HG02885 (cell line): ENCODE measurements at regions not wholly inside any gene's neighbourhood (a gene's known extent, or its start where the extent isn't known, plus 50 kb on each side); places are given as distances from the start of the nearest gene placed in this dataset.
"Not testable (repeated sequence)": the region's sequence is repeated elsewhere in the genome, so short reads cannot be mapped to it uniquely, and the experiment has no call there.

Experiments used
- ATAC-seq: cut with Tn5 transposase; IDR thresholded peaks from one replicate; pipeline ENCODE4 v1.9.1; 2021; ENCODE audit warnings: mild to moderate bottlenecking; ENCODE audit not compliant: unreplicated experiment, poor library complexity

DNA sequence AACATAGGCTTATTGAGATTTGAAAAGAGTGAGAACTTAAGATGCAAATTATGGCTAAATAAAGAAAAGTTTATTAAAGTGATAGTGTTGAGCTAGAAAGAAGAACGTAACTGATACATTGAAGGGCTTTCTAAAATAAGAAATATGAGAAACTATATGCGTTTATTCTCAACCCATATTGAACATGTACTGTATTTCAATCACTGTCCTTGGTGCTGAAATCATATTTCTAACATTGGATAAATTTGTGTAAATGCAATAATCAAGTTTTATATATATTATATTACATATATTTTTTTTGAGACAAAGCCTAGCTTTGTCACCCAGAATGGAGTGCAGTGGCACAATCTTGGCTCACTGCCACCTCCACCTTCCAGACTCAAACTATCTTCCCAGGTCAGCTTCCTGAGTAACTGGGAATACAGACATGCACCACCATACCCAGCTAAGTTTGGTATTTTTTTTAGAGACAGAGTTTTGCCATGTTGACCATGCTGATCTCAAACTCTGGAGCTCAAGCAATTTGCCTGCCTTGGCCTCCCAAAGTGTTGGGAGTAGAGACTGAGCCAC is 1065.8 kb downstream of the REEP3 start:
- no peak for ATAC-seq

GRCh38 chr10:64594072-64594471 is 1072.9 kb downstream of the REEP3 start:
- ATAC-seq: no peak

GRCh38 chr10:64598600-64598999 is 1077.4 kb downstream of the REEP3 start:
- ATAC-seq: no peak

DNA sequence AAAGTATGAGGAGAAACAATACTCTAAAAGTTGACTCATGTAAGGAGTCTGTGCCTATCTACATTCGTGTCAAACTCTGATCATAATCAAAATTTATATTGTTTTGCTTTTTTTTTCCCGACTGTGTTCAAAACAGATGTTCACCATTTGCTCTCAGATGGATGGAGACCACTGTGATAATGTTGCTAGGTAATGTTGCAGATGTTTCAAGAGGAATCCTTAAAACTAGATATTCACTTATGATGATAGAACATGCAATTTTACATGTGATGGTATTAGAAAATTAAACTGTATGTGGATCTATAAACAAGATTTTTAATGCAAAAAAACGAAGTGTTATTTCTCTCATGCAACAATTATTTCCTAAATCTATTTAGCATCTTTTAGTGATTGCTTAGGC is 1080.1 kb downstream of the REEP3 start:
- ATAC-seq: no peak

GRCh38 chr10:64617085-64617484 is 1095.9 kb downstream of the REEP3 start:
- no peak for ATAC-seq

DNA sequence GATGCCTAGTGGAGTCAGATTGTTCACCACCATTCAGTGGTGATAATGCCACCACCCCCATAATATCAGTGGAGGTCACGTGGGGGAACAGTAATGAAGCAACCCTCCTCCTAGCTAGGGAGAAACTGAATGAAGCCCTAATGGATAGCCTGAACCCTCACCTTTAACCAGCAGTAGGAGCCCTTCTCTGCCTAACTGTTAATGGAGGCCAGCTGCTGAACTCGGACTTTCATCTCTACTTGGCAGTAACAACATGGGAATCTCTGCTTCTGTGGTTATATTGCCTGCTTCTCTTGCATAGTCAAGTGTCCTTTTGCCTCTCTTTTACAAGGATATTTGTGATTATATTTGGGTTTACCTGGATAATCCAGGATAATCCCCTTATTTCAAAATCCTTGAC is 1097.9 kb downstream of the REEP3 start:
- ATAC-seq: no peak

- no peak for ATAC-seq
Observed at GRCh38 chr10:64626924-64627323, 1105.7 kb downstream of the REEP3 start.

GRCh38 chr10:64630534-64630933 is 1109.3 kb downstream of the REEP3 start:
- ATAC-seq: no peak

DNA sequence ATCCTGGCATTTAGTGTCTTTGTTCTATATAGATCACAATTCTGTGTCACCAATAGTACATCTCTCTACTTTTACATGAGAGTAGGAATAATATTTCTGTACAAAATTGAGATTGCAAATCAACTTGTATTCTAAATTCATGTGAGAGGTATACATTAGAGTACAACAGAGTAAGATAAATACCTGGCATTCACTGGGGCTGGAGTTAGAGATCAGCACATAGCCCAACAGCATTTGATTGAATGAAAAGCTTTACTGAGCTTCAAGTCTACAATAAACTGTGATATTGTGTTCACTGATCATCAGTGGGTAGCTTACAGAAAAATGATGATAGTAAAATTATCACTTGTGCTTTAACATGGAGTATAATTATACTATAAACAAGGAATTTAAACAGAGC is 1114.7 kb downstream of the REEP3 start:
- ATAC-seq: no peak

DNA sequence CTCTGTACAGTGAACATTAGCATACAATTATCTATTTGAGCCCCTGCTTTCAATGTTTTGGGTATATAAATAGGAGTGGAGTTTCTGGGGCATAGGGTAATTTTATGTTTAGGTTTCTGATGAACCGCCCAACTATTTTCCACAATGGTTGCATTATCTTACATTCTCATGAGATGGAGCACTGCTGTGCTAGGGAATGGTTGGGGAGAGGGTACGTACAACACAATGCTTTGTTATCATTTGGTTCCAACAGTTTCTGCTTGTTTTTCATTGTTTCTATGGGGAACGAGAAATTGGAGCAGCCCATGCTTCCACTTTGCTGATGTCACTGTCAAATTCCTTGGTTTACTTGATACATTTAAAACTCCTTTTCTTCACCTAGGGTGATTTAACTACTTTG is 1115.3 kb downstream of the REEP3 start:
- no peak for ATAC-seq

DNA sequence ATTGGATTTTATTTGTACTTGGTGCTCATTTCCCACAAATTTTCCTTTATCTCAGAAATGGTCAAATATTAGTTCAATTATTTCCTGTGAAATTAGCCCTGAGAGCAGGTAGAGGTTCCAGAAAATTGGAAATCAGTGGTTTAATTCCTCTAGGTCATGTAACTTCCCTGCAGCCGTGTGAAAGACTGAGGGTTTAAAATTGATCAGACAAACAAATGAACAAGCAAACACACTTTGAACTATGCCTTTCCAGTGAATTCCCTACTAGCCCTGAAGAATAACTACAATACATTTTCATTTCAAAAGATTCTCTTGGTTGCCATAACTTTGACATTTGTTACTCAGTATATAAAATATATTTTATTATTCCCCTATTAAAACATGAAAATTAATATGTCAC is 1116.7 kb downstream of the REEP3 start:
- ATAC-seq: no peak

DNA sequence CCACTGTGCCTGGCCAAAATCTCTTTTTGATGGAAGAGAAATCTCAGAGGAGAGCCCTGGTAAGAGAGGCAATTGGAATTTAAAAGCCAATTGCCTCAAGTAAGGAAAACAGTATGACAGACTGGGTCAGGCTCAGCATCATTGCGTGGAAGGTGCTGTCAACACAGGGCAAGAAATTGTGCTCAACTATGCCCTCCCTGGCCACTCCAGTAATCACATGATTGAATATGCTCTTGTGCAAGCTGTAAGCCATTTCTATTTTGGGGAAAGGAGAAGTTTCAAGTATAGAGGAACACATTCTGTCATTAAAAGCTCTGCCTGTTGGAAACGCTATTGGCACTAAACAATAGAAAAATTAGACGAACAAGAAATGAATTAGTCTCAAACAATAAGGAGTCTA is 1127.7 kb downstream of the REEP3 start:
- ATAC-seq: no peak

- ATAC-seq: no peak
Observed at GRCh38 chr10:64658528-64658927, 1137.3 kb downstream of the REEP3 start.

GRCh38 chr10:64659311-64659710 is 1138.1 kb downstream of the REEP3 start:
- ATAC-seq: no peak

- no peak for ATAC-seq
Observed at GRCh38 chr10:64682043-64682442, 1160.8 kb downstream of the REEP3 start.

DNA sequence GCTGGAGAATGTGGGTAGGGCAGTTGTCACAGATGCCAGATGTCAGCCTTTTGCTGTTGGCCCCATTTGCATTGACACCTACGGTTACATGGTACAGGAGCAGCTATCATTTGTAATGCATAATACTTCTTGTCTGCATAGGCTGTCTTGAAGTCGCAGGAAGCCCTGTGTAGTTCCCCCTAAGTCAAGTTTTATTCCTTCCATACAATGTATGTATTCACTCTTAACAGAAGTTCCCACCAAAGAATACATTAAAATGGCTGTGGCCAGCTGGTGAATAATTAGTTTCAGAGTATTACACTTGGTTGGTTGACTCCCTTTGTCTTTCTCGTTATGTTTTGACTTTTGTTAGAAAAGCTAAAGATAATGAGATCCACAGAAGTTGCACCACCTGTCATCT is 1169.0 kb downstream of the REEP3 start:
- ATAC-seq: no peak

GRCh38 chr10:64699244-64699643 is 1178.0 kb downstream of the REEP3 start:
- no peak for ATAC-seq

DNA sequence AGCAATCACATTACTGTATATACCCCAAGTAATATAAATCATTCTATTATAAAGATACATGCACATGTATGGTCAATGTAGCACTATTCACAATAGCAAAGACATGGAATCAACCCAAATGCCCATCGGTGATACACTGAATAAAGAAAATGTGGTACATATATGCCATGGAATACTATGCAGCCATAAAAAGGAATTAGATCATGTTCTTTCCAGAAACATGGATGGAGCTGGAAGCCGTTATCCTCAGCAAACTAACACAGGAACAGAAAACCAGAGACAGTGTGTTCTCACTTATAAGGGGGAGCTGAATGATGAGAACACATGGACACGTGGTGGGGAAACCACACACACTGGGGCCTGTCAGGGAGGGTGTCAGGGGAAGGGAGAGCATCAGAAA is 1180.9 kb downstream of the REEP3 start:
- not testable (repeated sequence) for ATAC-seq

DNA sequence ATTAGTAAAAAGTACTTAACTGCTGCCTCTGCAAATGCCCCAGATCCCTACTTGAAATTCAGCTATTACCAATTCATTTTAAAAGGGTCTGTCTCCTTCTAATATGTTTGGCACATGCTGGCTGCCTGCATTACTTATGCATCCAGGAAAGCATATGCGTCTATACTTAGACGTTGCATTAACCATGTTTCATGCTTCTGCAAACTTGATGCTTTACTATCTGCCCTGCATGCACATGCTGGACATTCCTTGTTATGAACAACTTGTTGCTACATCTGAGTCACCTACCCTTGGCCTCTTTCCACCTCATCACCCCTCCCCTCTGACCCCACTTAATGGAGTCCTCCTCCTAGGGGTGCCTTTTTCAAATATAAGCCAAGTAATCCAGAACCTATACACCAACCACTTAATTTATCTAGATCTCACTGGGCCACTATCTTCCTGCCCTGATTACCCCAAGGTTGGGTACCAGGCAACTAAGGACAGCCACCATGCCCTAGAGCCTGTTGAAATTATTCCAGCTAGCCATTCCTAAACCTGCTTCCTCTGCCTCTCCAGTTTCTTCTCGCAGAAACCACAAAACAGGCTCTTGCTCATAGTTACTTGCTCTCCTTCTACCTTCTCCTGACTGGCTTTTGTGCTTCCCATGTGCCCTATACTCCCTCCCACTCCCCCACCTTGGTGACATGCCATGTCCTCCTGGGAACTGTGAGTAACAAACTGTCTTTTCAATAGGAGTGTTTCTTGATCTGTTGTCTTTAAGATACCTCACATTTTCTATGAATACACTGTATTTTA is 1187.9 kb downstream of the REEP3 start:
- no peak for ATAC-seq

DNA sequence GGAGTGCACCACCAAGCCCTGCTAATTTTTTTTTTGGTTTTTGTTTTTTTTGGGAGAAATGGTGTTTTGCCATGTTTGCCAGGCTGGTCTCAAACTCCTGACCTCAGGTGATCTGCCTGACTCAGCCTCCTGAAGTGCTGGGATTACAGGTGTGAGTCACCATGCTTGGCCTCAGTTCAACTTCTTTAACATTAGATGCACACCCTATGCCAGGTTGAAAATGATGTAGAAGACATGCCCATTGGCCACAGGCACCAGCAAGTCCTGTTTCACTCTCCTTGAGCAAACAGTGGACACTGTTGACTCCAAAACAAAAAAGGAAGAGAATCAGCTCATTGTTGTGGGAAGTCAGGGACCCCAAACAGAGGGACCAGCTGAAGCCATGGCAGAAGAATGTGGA is 1205.3 kb downstream of the REEP3 start:
- no peak for ATAC-seq

DNA sequence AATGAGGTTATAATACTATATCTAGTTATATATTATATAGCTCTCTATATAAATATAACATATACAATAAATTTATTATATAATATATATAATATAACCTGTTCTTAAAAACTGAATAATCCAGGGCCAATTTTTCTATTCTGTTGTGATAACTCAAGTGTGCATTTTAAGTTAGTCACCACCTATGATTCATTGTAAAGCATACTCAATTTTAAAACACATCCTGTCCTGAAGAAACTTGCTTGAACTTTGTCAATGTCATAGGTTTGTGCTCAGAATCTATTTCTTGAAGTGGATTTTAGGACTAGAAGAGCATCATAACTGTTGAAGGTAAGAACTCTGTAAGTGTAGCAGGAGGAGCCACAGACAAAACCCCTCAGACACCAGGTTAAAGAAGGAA is 1209.8 kb downstream of the REEP3 start:
- ATAC-seq: no peak

DNA sequence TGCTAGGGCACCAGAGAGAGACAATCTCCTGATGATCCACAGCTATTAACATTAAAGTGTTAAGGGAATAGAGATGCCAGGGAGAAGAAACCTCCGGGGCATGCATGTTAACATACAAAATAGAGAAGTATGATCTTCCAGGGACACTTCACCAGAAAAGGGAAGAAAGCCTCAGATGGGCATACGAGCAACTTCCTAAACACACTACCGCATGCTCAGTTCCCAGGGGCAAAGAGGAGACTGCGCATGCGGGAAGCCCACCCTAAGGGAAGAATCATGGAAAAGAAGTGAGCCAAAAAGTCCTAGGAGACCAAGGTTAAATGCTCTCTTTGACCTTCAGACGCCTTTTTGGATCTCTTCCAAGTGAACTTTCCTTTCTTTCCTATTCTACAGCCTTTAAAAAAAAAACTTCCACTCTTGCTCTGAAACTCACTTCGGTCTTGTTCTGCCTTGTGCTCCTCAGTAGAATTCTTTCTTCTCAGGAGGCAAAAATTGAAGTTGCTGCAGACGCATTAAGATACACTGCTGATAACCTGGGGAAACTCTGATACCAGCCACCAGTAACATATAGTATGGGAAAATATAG is 1211.3 kb downstream of the REEP3 start:
- ATAC-seq: no peak
